ENCODE measurements at regions not wholly inside any gene's neighbourhood (a gene's known extent, or its start where the extent isn't known, plus 50 kb on each side); places are given as distances from the start of the nearest gene placed in this dataset.

DNA sequence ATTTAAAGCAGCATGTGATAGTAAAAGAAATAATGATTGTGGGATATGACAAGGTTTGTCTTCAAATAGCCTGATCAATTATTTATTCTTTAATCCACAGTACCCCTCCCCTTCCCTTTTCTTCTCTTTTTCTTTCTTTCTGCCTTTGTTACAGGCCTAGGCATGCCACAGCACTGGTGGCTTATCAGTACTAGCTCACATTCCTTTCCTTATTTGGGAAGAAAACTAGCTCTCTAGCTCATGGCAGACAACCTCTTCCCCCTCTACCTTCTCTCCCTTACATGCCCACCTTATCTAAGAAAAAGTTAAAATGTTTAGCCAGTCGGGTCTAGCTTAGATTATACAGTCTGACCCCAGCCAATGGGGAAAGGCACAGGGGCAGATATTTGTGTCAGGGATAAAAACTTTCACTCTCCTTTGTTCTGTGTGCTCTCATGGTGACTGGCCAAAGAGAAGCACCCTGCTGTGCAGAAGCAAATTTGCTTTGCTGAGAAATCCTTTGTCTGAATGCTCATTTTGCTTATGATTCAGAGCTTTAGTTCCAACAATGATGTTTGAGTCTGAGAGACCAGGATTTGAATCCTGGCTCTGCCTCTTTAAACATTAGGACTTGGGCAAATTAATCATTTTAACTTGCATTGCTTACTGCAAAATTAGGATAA, 75.8 kb upstream of the CDH12 start:
- no peak for TF ChIP-seq POLR2AphosphoS5 (IDR thresholded peaks at IDR 0.05)
- no peak for TF ChIP-seq POLR2A (IDR thresholded peaks at IDR 0.05)
- TF ChIP-seq, protein P1, sequence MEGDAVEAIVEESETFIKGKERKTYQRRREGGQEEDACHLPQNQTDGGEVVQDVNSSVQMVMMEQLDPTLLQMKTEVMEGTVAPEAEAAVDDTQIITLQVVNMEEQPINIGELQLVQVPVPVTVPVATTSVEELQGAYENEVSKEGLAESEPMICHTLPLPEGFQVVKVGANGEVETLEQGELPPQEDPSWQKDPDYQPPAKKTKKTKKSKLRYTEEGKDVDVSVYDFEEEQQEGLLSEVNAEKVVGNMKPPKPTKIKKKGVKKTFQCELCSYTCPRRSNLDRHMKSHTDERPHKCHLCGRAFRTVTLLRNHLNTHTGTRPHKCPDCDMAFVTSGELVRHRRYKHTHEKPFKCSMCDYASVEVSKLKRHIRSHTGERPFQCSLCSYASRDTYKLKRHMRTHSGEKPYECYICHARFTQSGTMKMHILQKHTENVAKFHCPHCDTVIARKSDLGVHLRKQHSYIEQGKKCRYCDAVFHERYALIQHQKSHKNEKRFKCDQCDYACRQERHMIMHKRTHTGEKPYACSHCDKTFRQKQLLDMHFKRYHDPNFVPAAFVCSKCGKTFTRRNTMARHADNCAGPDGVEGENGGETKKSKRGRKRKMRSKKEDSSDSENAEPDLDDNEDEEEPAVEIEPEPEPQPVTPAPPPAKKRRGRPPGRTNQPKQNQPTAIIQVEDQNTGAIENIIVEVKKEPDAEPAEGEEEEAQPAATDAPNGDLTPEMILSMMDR (IDR thresholded peaks at IDR 0.05) = no peak
- 33% methylated on average over 1 of the region's 1 CpG for WGBS
- Histone ChIP-seq H3K27ac (no peak overlapping the region), H3K36me3 (no peaks in the 10 kb centered on the region), H3K27me3 (replicated peaks; ENCODE audit: insufficient read depth) (no peaks in the 10 kb centered on the region), H3K4me3 (no peak overlapping the region), H3K9me3 (no peaks in the 10 kb centered on the region), H3K4me1 (replicated peaks) (no peaks in the 10 kb centered on the region)
- intact Hi-C loops (cut with DNase I) = no loop called here
- DNase-seq (ENCODE audit: low spot score) = no peak

GRCh38 chr5:22926574-22926973, 73.4 kb upstream of the CDH12 start:
- no peak for TF ChIP-seq POLR2AphosphoS5 (IDR thresholded peaks at IDR 0.05)
- TF ChIP-seq, protein P1 (IDR thresholded peaks at IDR 0.05) = no peak
- TF ChIP-seq POLR2A (IDR thresholded peaks at IDR 0.05) = no peak
- no peak for DNase-seq (ENCODE audit: low spot score)
- WGBS = 38% methylated on average over 1 of the region's 1 CpG
- no peaks in the 10 kb centered on the region for H3K4me1 ChIP-seq (replicated peaks)
- H3K27me3 ChIP-seq (replicated peaks; ENCODE audit: insufficient read depth) = no peaks in the 10 kb centered on the region
- no peaks in the 10 kb centered on the region for H3K9me3 ChIP-seq
- no peak overlapping the region for H3K27ac ChIP-seq
- no peaks in the 10 kb centered on the region for H3K36me3 ChIP-seq
- no peak overlapping the region for H3K4me3 ChIP-seq
- intact Hi-C loops (cut with DNase I) = no loop called here

- TF ChIP-seq POLR2A (IDR thresholded peaks at IDR 0.05) (no peak), POLR2AphosphoS5 (IDR thresholded peaks at IDR 0.05) (no peak)
- TF ChIP-seq, protein P1 (IDR thresholded peaks at IDR 0.05) = no peak
- no peaks in the 10 kb centered on the region for H3K36me3 ChIP-seq
- intact Hi-C loops (cut with DNase I) = no loop called here
- 75% methylated on average over 4 of the region's 4 CpGs for WGBS
- no peak for DNase-seq (ENCODE audit: low spot score)
- H3K9me3 ChIP-seq = no peaks in the 10 kb centered on the region
- H3K27ac ChIP-seq = no peak overlapping the region
- no peaks in the 10 kb centered on the region for H3K27me3 ChIP-seq (replicated peaks; ENCODE audit: insufficient read depth)
- no peak overlapping the region for H3K4me3 ChIP-seq
- H3K4me1 ChIP-seq (replicated peaks) = no peaks in the 10 kb centered on the region
Measured at GRCh38 chr5:22918511-22918910, 65.4 kb upstream of the CDH12 start.

- no peak for DNase-seq (ENCODE audit: low spot score)
- H3K4me3 ChIP-seq = no peak overlapping the region
- TF ChIP-seq POLR2AphosphoS5 (IDR thresholded peaks at IDR 0.05) (no peak), POLR2A (IDR thresholded peaks at IDR 0.05) (no peak)
- TF ChIP-seq, protein P1 (IDR thresholded peaks at IDR 0.05) = no peak
- no peak overlapping the region for H3K27ac ChIP-seq
- no peaks in the 10 kb centered on the region for H3K9me3 ChIP-seq
- H3K4me1 ChIP-seq (replicated peaks) = no peaks in the 10 kb centered on the region
- H3K27me3 ChIP-seq (replicated peaks; ENCODE audit: insufficient read depth) = no peaks in the 10 kb centered on the region
- whole genome bisulfite sequencing = 45% methylated on average over 1 of the region's 1 CpG
- intact Hi-C loops (cut with DNase I) = no loop called here
- no peaks in the 10 kb centered on the region for H3K36me3 ChIP-seq
Measured at GRCh38 chr5:22916393-22916792, 63.2 kb upstream of the CDH12 start.

DNA sequence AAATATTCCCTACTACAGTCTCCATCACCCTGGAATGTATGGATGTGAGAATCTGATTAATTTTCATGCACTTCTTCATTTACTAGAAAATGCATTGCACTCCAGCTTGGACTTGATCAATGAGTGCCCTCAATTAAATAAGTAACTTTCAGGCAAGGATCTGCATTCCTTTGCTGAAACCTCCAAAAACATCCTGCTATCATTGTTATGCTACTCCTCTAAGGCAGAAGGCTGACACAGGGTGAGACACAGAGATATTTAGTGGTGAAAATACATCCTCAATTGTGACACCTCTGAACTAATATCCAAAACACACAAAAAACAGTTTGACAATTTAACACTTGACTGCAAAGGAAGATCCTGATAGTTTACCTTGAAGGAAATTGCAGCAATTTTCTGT, 57.9 kb upstream of the CDH12 start:
- intact Hi-C loops (cut with DNase I) = no loop called here
- no peak for DNase-seq (ENCODE audit: low spot score)
- H3K9me3 ChIP-seq = no peaks in the 10 kb centered on the region
- H3K4me1 ChIP-seq (replicated peaks) = no peaks in the 10 kb centered on the region
- H3K27ac ChIP-seq = no peak overlapping the region
- H3K4me3 ChIP-seq = no peak overlapping the region
- no peaks in the 10 kb centered on the region for H3K36me3 ChIP-seq
- TF ChIP-seq POLR2AphosphoS5 (IDR thresholded peaks at IDR 0.05) = no peak
- TF ChIP-seq, protein P1 (IDR thresholded peaks at IDR 0.05) = no peak
- no peak for TF ChIP-seq POLR2A (IDR thresholded peaks at IDR 0.05)
- no peaks in the 10 kb centered on the region for H3K27me3 ChIP-seq (replicated peaks; ENCODE audit: insufficient read depth)

Measured in prostate gland (tissue), 2 donors.